Esophagus (tissue), 2 donors: ENCODE measurements at regions not wholly inside any gene's neighbourhood (a gene's known extent, or its start where the extent isn't known, plus 50 kb on each side); places are given as distances from the start of the nearest gene placed in this dataset.

Experiments used
- H3K27ac ChIP-seq, 2 donors: one replicate each; pipeline ENCODE4 v1.5.1; 2013; ENCODE audit warnings: low read depth in 2 of 2, mild to moderate bottlenecking in 2 of 2, inconsistent platforms in 1 of 2, low read length in 1 of 2, moderate library complexity in 1 of 2
- H3K27me3 ChIP-seq, 2 donors: one replicate each; pipeline ENCODE4 v1.6.1; 2013; ENCODE audit warnings: low read length in 2 of 2, control low read depth in 1 of 2, mild to moderate bottlenecking in 1 of 2; ENCODE audit not compliant: insufficient read depth in 2 of 2, control insufficient read depth in 1 of 2
- H3K36me3 ChIP-seq, 2 donors: one replicate each; pipeline ENCODE4 v1.6.1; 2013; ENCODE audit warnings: low read length in 1 of 2; ENCODE audit not compliant: control insufficient read depth in 2 of 2, insufficient read depth in 2 of 2
- H3K4me1 ChIP-seq, 2 donors: one replicate each; pipeline ENCODE4 v1.6.1; 2013; ENCODE audit warnings: low read length in 1 of 2; ENCODE audit not compliant: control insufficient read depth in 2 of 2, insufficient read depth in 2 of 2
- H3K4me3 ChIP-seq, 2 donors: one replicate each; pipeline ENCODE4 v1.5.1; 2013; ENCODE audit warnings: low read length in 2 of 2, mild to moderate bottlenecking in 2 of 2, low read depth in 1 of 2, moderate library complexity in 1 of 2
- H3K9me3 ChIP-seq, 2 donors: one replicate each; pipeline ENCODE4 v1.6.1; 2013; ENCODE audit warnings: mild to moderate bottlenecking in 2 of 2, low read depth in 1 of 2, low read length in 1 of 2, moderate library complexity in 1 of 2; ENCODE audit not compliant: control insufficient read depth in 2 of 2, insufficient read depth in 1 of 2
- WGBS, 2 donors: extraction: QIAGEN DNeasy Blood & Tissue Kit; methylation state at CpG; one replicate each; pipeline ENCODE4 v1.1.7; 2013; 5-methylcytosine and 5-hydroxymethylcytosine counted together
- donor health status: healthy with polysubstance abuse.
- donor health status: Bipolar disorder and iron deficiency.

- H3K4me1 ChIP-seq, result no peaks in the 10 kb centered on the region
- H3K9me3 ChIP-seq, result no peaks in the 10 kb centered on the region
- no peak overlapping the region for H3K27ac ChIP-seq
- H3K4me3 ChIP-seq, result no peak overlapping the region
- no peaks in the 10 kb centered on the region for H3K36me3 ChIP-seq
- WGBS, 2 donors, result 72 to 75% methylated on average over 3 of the region's 3 CpGs
- no peaks in the 10 kb centered on the region for H3K27me3 ChIP-seq
Observed at GRCh38 chr6:139944131-139944530, 569.7 kb upstream of the CITED2 start.

- no peak overlapping the region for H3K27ac ChIP-seq
- H3K9me3 ChIP-seq, result no peaks in the 10 kb centered on the region
- no peaks in the 10 kb centered on the region for H3K27me3 ChIP-seq
- no peaks in the 10 kb centered on the region for H3K36me3 ChIP-seq
- no peaks in the 10 kb centered on the region for H3K4me1 ChIP-seq
- H3K4me3 ChIP-seq, result no peak overlapping the region
Observed at GRCh38 chr6:139943391-139943790, 568.9 kb upstream of the CITED2 start.

GRCh38 chr6:139942331-139942730 is 567.9 kb upstream of the CITED2 start:
- 76 to 82% methylated on average over 5 of the region's 5 CpGs for WGBS, 2 donors
- no peaks in the 10 kb centered on the region for H3K9me3 ChIP-seq
- H3K36me3 ChIP-seq, result no peaks in the 10 kb centered on the region
- no peaks in the 10 kb centered on the region for H3K4me1 ChIP-seq
- no peak overlapping the region for H3K27ac ChIP-seq
- no peaks in the 10 kb centered on the region for H3K27me3 ChIP-seq
- no peak overlapping the region for H3K4me3 ChIP-seq

GRCh38 chr6:139941826-139942225 is 567.4 kb upstream of the CITED2 start:
- Histone ChIP-seq H3K9me3 (no peaks in the 10 kb centered on the region), H3K27me3 (no peaks in the 10 kb centered on the region), H3K27ac (no peak overlapping the region), H3K4me3 (no peak overlapping the region), H3K4me1 (no peaks in the 10 kb centered on the region), H3K36me3 (no peaks in the 10 kb centered on the region)
- 28 to 37% methylated on average over 3 of the region's 3 CpGs for WGBS, 2 donors

DNA sequence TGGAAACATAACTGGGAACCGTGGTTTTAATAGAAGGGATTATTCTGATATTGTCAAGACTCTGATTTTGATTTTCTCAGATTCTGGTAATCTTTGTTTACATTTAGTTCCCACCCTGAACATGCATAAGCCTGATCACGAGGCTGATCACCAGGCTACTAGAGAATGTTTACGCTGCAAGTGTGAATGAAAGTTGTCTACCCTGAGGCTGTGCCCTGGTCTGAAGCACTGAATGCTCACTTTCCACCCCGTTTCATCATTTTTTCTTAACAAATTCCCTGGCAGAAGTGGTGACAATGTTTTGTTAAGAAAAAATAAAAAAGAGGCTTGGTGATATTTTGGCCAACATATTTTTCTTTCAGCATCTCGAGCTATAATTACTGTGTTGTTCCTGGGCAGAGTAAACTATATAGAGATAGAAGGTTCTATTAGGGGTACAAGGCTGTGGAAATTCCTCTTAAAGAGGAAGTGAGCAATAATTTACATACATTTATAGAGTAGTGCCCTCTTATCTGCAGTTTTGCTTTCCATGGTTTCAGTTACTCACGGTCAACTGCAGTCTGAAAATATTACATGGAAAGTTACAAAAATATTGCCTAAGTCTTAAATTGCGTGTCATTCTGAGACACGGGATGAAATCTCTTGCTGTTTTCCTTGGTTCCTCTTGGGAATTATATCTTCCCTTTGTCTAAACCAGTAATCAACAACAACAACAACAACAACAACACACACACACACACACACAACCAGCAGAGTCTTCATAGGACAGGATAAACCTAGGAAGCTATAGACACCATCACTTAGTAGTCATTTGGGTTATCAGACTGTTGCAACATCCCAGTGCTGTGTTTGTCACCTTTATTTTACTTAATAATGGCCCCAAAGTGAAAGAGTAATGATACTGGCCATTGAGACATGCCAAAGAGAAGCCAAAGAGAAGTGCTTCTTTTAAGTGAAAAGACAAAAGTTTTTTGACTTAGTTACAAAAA is 566.6 kb upstream of the CITED2 start:
- Histone ChIP-seq H3K4me3 (no peak overlapping the region), H3K36me3 (no peaks in the 10 kb centered on the region), H3K27ac (no peak overlapping the region), H3K4me1 (no peaks in the 10 kb centered on the region), H3K9me3 (no peaks in the 10 kb centered on the region), H3K27me3 (no peaks in the 10 kb centered on the region)
- 58 to 64% methylated on average over 8 of the region's 8 CpGs for WGBS, 2 donors

DNA sequence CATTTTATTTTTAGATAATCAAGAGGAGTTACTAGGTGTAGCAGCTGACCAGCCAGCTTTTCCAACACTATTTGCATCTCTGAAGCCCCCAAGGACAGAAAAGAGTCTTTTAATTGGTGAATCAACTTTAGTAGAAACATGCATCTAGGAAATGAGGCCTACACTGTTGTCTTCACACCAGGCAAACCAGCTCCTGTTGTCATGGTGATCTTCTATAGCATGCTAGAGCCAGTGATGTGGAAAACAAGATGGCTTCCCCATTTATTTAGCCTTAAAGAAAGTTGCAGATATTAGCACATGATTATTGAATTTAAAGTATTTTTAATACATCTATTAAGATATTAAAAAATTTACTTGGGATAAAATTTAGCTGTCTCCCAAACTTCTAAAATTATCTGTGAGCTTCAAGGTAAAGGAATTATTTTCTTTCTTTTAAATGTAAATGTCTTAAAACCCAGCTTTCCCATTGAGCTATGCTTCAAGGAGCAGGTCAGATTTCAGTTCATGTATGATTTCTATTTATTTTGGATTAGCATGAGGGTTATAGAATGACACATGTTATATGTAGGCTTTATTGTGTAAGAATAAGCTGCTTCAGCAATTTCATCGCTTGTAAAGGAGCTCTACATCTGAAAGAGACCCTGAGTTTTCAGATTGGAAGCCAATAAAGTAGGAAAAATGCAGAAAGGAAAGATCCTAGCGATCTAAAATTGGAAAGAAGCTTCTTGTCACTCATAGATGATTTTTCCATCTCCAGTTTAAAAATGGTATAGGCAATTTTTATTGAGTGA is 564.9 kb upstream of the CITED2 start:
- H3K27me3 ChIP-seq, result no peaks in the 10 kb centered on the region
- 89 to 92% methylated on average over 2 of the region's 2 CpGs for WGBS, 2 donors
- H3K9me3 ChIP-seq, result no peaks in the 10 kb centered on the region
- no peaks in the 10 kb centered on the region for H3K4me1 ChIP-seq
- no peak overlapping the region for H3K4me3 ChIP-seq
- H3K36me3 ChIP-seq, result no peaks in the 10 kb centered on the region
- no peak overlapping the region for H3K27ac ChIP-seq

GRCh38 chr6:139932671-139933070 is 558.2 kb upstream of the CITED2 start:
- Histone ChIP-seq H3K36me3 (no peaks in the 10 kb centered on the region), H3K4me1 (no peaks in the 10 kb centered on the region), H3K27me3 (no peaks in the 10 kb centered on the region), H3K9me3 (no peaks in the 10 kb centered on the region), H3K4me3 (no peak overlapping the region), H3K27ac (no peak overlapping the region)
- WGBS, 2 donors, result 74 to 85% methylated on average over 3 of the region's 3 CpGs

- Histone ChIP-seq H3K4me3 (no peak overlapping the region), H3K27me3 (no peaks in the 10 kb centered on the region), H3K36me3 (no peaks in the 10 kb centered on the region), H3K9me3 (no peaks in the 10 kb centered on the region), H3K4me1 (no peaks in the 10 kb centered on the region), H3K27ac (no peak overlapping the region)
- 86 to 95% methylated on average over 2 of the region's 2 CpGs for WGBS, 2 donors
Observed at GRCh38 chr6:139931747-139932146, 557.3 kb upstream of the CITED2 start.

DNA sequence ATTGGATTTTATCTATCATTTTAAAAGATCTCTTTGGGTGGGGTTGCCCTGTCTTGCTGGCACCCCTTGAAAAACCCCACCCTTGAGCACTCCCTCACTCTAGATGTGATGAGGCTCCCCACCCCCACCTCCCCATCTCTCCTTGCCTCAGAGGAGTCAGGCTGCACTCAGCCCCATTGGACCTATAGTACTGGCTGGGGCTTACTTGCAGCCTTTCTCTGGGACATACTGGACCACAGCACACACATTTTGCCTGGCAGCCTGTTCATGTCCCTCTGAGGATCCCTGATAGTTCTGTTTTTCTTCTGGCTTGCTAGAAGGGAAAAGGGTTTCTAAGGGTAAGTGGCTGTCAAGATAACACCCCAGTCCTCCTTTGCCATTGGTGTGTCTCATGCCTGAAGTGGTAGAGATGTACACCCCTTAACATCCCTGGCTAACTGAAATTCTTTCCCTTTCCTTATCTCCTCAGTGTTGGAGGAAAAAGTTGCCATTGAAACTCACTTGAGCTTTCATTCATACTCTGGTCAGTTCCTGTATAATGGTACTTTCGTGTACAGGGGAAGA is 553.4 kb upstream of the CITED2 start:
- Histone ChIP-seq H3K36me3 (no peaks in the 10 kb centered on the region), H3K4me1 (no peaks in the 10 kb centered on the region), H3K4me3 (no peak overlapping the region), H3K9me3 (no peaks in the 10 kb centered on the region), H3K27me3 (no peaks in the 10 kb centered on the region), H3K27ac (no peak overlapping the region)
- 75 to 84% methylated on average over 1 of the region's 1 CpG for WGBS, 2 donors
